GM23338 (cell line): ENCODE measurements at regions not wholly inside any gene's neighbourhood (a gene's known extent, or its start where the extent isn't known, plus 50 kb on each side); places are given as distances from the start of the nearest gene placed in this dataset.

Source experiments
- CTCF ChIP-seq, 2 experiments: fragments of 200-600 bp in 1 of 2; sonication (generic) in 1 of 2; conservative IDR thresholded peaks; 2 replicates each; pipeline versions ENCODE4 v1.5.1 to v1.6.1; 2016 to 2017; ENCODE audit warnings: antibody characterized with exemption in 2 of 2, low read depth in 2 of 2, mild to moderate bottlenecking in 2 of 2, moderate library complexity in 1 of 2
- EZH2phosphoT487 ChIP-seq: fragments of 200-600 bp; sonication (generic); IDR thresholded peaks from one replicate; pipeline ENCODE4 v1.8.1; 2018; ENCODE audit warnings: antibody characterized with exemption; ENCODE audit not compliant: unreplicated experiment
- POLR2AphosphoS5 ChIP-seq: IDR thresholded peaks from 2 replicates; pipeline ENCODE4 v1.6.1; 2016; ENCODE audit warnings: antibody characterized with exemption, low read depth

DNA sequence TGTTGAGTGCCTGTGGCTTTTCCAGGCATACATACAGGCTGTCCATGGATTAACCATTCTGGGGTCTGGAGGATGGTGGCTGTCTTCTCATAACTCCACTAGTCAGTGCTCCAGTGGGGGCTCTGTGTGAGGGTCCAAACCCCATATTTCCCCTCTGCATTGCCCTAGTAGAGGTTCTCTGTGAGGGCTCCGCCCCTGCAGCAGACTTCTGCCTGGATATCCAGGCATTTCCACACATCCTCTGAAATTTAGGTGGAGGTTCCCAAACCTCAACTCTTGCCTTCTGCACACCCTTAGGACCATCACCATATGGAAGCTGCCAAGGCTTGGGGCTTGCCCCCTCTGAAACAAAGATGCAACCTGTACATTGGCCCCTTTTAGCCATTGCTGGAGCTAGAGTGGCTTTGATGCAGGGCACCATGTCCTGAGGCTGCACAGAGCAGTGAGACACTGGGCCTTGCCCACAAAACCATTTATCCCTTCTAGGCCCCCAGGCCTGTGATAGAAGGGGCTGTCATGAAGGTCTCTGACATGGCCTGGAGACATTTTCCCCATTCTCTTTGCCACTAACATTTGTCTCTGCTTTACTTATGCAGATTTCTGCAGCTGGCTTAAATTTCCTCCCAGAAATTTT, 400.1 kb upstream of the MDFIC2 start:
- no peak for TF ChIP-seq CTCF (conservative IDR thresholded peaks at IDR 0.05; ENCODE audit: low read depth in 2 of 2)
- no peak for TF ChIP-seq EZH2phosphoT487
- no peak for TF ChIP-seq POLR2AphosphoS5
